Nephron progenitor cell (in vitro differentiated cells): ENCODE measurements at regions not wholly inside any gene's neighbourhood (a gene's known extent, or its start where the extent isn't known, plus 50 kb on each side); places are given as distances from the start of the nearest gene placed in this dataset.
"Not testable (repeated sequence)": the region's sequence is repeated elsewhere in the genome, so short reads cannot be mapped to it uniquely, and the experiment has no call there.

ENCODE experiments used
- DNase-seq: peaks from one replicate; pipeline ENCODE4 v3.0.0; 2021
- H3K27ac Mint-ChIP-seq: 2 replicates; pipeline ENCODE4 v1.8.0; 2021; ENCODE audit warnings: mild to moderate bottlenecking, moderate library complexity, mixed read lengths
- H3K27me3 Mint-ChIP-seq: 2 replicates; pipeline ENCODE4 v1.8.0; 2021; ENCODE audit warnings: mild to moderate bottlenecking, low read depth, mixed read lengths; ENCODE audit not compliant: poor library complexity
- H3K36me3 Mint-ChIP-seq: 2 replicates; pipeline ENCODE4 v1.8.0; 2021; ENCODE audit warnings: low read depth, mixed read lengths
- H3K4me1 Mint-ChIP-seq: 2 replicates; pipeline ENCODE4 v1.8.0; 2021; ENCODE audit warnings: mixed read lengths
- H3K4me3 Mint-ChIP-seq: 2 replicates; pipeline ENCODE4 v1.8.0; 2021; ENCODE audit warnings: mild to moderate bottlenecking, moderate library complexity, mixed read lengths
- H3K9me3 Mint-ChIP-seq: 2 replicates; pipeline ENCODE4 v1.8.0; 2021; ENCODE audit warnings: mild to moderate bottlenecking, moderate library complexity, mixed read lengths
- TF ChIP-seq, protein P1 (sequence below): fragments of 200-600 bp; sonication (generic); IDR thresholded peaks from 2 replicates; pipeline ENCODE4 v1.5.0; 2021; ENCODE audit warnings: antibody characterized with exemption

DNA sequence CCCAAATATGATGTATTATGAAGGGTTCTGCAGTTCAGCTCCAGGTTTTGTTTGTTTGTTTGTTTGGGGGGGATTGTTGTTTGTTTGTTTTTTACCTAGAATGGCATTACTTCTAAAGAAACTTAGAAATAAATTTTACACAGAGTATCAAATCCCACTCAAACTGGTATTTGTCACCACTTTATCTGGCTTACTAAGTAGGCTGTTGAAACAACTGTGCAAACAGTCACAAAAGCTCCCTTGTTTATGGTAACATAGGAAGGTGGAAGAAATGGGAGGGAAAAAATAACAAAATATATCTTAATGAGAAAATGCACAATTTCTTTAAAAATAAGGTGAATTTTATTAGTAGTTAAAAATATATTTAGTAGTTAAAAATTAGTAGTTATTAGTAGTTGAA is 108.3 kb upstream of the ANO5 start:
- no peaks in the 10 kb centered on the region for H3K4me1 Mint-ChIP-seq
- no peaks in the 10 kb centered on the region for H3K27me3 Mint-ChIP-seq
- no peaks in the 10 kb centered on the region for H3K36me3 Mint-ChIP-seq
- H3K9me3 Mint-ChIP-seq, result peaks cover 16% of the 10 kb centered on the region
- no peak for DNase-seq
- TF ChIP-seq, protein P1, sequence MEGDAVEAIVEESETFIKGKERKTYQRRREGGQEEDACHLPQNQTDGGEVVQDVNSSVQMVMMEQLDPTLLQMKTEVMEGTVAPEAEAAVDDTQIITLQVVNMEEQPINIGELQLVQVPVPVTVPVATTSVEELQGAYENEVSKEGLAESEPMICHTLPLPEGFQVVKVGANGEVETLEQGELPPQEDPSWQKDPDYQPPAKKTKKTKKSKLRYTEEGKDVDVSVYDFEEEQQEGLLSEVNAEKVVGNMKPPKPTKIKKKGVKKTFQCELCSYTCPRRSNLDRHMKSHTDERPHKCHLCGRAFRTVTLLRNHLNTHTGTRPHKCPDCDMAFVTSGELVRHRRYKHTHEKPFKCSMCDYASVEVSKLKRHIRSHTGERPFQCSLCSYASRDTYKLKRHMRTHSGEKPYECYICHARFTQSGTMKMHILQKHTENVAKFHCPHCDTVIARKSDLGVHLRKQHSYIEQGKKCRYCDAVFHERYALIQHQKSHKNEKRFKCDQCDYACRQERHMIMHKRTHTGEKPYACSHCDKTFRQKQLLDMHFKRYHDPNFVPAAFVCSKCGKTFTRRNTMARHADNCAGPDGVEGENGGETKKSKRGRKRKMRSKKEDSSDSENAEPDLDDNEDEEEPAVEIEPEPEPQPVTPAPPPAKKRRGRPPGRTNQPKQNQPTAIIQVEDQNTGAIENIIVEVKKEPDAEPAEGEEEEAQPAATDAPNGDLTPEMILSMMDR, result no peak
- H3K27ac Mint-ChIP-seq, result no peak overlapping the region
- no peak overlapping the region for H3K4me3 Mint-ChIP-seq

DNA sequence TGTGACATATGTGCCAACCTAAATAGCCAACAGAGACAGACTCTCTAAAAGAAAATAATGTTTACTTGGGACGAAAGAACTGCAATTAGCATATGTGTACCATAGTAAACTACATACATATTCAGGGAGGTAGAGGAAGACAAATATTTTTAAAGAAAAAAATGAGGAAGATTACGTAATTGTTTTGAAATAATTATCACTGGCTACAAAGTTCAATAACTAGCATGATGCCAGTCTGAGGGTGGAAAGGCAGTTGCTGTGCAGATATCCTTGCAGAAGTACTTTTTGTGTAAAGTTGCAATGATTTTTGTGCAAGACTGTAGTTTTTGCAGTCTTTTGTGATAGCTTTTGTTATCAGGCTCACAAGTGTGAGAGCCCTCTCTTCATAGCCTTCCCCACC is 103.3 kb upstream of the ANO5 start:
- no peaks in the 10 kb centered on the region for H3K36me3 Mint-ChIP-seq
- TF ChIP-seq, protein P1, result no peak
- H3K9me3 Mint-ChIP-seq, result no peaks in the 10 kb centered on the region
- no peak overlapping the region for H3K4me3 Mint-ChIP-seq
- H3K4me1 Mint-ChIP-seq, result no peaks in the 10 kb centered on the region
- no peak overlapping the region for H3K27ac Mint-ChIP-seq
- no peak for DNase-seq
- H3K27me3 Mint-ChIP-seq, result no peaks in the 10 kb centered on the region

DNA sequence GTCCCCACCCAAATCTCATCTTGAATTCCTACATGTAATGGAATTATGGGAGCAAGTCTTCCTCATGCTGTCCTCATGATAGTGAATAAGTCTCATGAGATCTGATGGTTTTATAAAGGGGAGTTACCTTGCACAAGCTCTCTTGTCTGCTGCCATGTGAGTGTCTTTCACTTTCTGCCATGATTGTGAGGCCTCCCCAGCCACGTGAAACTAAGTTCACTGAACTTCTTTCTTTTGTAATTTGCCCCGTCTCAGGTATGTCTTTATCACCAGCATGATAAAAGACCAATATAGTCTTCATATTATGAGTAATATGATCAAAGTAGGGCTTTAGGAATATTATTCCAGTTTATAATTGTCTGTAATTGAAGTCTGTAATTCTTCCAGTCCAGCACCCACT is 86.3 kb upstream of the ANO5 start:
- TF ChIP-seq, protein P1, result no peak
- H3K4me3 Mint-ChIP-seq, result no peak overlapping the region
- H3K27me3 Mint-ChIP-seq, result peaks cover 4% of the 10 kb centered on the region
- no peaks in the 10 kb centered on the region for H3K36me3 Mint-ChIP-seq
- H3K4me1 Mint-ChIP-seq, result no peaks in the 10 kb centered on the region
- H3K27ac Mint-ChIP-seq, result no peak overlapping the region
- DNase-seq, result no peak
- H3K9me3 Mint-ChIP-seq, result no peaks in the 10 kb centered on the region

DNA sequence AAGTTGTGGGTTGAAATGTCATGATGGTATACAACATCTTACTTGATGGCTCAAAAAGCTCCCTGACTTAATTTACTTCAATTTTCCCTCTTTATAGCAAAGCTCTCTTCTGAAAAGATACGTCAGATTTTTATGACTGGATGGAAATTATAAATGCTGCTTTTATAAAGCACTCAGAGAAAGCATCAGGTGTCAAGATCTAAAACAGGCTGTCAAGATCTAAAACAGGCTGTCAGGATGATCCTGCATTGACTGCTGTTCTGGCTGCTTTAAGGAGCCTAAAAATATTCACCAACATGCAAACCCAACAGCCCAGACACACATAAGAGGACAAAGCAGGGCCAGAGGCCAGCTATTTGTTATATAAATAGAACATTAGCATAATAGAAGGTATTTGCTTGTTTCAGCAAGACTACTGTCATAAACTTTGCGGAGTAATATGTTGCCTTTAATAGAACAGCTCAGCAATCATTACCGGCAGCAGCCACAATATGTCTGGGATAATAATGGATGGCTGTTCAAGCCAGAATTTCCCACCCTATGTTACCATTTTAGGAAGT is 77.3 kb upstream of the ANO5 start:
- H3K27me3 Mint-ChIP-seq, result peaks cover 4% of the 10 kb centered on the region
- H3K4me3 Mint-ChIP-seq, result no peak overlapping the region
- TF ChIP-seq, protein P1, result no peak
- H3K4me1 Mint-ChIP-seq, result no peaks in the 10 kb centered on the region
- no peak for DNase-seq
- peaks cover 3% of the 10 kb centered on the region for H3K9me3 Mint-ChIP-seq
- H3K36me3 Mint-ChIP-seq, result no peaks in the 10 kb centered on the region
- no peak overlapping the region for H3K27ac Mint-ChIP-seq

DNA sequence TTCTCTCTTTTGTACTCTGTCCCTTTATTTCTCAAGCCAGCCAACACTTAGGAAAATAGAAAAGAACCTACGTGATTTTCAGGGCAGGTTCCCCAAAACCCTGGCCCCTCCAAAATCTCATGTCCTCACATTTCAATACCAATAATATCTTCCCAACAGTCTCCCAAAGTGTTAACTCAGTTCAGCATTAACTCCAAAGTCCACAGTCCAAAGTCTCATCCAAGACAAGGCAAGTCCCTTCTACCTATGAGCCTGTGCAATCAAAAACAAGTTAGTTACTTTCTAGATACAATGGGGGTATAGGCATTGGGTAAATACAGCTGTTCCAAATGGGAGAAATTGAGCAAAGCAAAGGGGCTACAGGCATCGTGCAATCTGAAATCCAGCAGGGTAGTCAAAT is 64.9 kb upstream of the ANO5 start:
- H3K27ac Mint-ChIP-seq, H3K27me3 Mint-ChIP-seq, H3K4me3 Mint-ChIP-seq, DNase-seq, H3K36me3 Mint-ChIP-seq, H3K4me1 Mint-ChIP-seq: not testable (repeated sequence)
- H3K9me3 Mint-ChIP-seq, result peaks cover 41% of the 10 kb centered on the region

DNA sequence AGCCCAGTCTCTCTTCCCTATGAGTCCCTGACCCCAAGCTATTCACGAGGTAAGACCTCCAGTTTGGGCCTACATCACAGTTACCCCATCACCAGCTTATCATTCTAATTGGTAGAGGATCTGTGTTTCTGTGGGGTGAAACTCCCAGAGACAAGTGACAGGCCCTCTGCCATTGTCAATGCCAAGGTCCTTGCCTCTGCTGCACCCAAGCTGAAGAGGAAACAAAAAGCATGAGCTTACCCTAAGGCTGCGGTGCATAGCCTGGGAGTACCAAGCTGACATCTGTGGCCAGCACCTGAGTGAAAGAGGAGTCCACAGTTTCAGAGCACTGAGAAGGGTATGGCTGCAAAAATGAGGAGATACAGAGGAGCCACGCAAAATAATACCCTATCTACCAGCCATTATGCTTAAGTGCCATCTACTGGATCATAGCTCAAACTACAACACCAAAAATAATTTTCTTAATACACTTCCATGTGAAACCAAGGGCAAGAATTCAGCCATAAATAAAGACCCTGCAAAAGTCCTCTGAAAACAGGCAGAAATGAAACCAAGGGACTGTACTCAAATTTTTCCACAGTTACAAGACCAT is 62.3 kb upstream of the ANO5 start:
- Mint-ChIP-seq H3K27me3 (peaks cover 2% of the 10 kb centered on the region), H3K36me3 (no peaks in the 10 kb centered on the region), H3K9me3 (peaks cover 30% of the 10 kb centered on the region), H3K4me1 (no peaks in the 10 kb centered on the region), H3K27ac (no peak overlapping the region), H3K4me3 (no peak overlapping the region)
- no peak for DNase-seq
- TF ChIP-seq, protein P1, result peak; percentile 47
